GM12875 (cell line): ENCODE measurements at regions not wholly inside any gene's neighbourhood (a gene's known extent, or its start where the extent isn't known, plus 50 kb on each side); places are given as distances from the start of the nearest gene placed in this dataset.

ENCODE experiments used
- H3K4me3 ChIP-seq: one replicate; pipeline ENCODE4 v1.5.1; 2011; ENCODE audit warnings: low read depth, low read length, control low read depth
- TF ChIP-seq, protein P1 (sequence below): IDR thresholded peaks from 2 replicates; pipeline ENCODE4 v1.5.1; 2011; ENCODE audit warnings: low read depth, mild to moderate bottlenecking, control low read depth, inconsistent platforms, low read length, moderate library complexity, borderline replicate concordance; ENCODE audit not compliant: insufficient read depth

DNA sequence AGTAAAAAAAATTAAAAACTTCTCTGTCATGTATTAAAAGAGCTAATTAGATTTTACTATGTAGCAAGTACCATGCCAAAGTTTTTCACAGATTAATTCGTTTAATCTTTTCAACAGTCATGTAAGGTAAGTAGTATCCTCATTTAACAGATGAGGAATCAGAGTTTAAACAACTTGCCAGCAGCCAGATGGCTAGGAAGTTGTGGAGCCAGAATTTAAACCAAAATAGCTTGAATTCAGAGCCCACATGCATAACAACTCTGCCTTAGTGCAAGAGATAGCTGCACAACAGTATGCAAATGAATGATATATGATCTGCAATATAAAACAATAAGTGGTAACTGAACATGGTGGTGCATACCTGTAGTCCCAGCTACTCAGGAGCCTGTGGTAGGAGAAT is 75.3 kb downstream of the NAP1L3 start:
- TF ChIP-seq, protein P1, sequence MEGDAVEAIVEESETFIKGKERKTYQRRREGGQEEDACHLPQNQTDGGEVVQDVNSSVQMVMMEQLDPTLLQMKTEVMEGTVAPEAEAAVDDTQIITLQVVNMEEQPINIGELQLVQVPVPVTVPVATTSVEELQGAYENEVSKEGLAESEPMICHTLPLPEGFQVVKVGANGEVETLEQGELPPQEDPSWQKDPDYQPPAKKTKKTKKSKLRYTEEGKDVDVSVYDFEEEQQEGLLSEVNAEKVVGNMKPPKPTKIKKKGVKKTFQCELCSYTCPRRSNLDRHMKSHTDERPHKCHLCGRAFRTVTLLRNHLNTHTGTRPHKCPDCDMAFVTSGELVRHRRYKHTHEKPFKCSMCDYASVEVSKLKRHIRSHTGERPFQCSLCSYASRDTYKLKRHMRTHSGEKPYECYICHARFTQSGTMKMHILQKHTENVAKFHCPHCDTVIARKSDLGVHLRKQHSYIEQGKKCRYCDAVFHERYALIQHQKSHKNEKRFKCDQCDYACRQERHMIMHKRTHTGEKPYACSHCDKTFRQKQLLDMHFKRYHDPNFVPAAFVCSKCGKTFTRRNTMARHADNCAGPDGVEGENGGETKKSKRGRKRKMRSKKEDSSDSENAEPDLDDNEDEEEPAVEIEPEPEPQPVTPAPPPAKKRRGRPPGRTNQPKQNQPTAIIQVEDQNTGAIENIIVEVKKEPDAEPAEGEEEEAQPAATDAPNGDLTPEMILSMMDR, result no peak
- no peak overlapping the region for H3K4me3 ChIP-seq

DNA sequence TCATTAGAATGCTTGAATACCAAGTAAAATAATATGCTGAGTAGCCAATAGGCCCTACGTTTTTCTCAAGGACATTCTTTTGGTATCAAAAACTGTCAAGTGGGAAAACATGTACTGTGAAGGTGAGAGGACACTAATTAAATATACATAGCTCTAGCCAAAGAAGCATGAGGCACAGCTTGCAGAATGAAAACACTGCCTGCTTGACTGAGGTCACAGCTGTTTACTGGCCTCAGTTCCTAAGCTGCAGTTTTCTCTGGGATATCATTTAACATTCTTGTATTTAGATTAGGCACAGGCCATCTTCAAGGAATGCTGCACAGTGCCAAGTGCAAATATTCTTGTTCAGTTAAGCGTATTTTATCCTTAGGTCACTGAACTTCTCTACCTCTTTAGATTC is 78.6 kb downstream of the NAP1L3 start:
- no peak overlapping the region for H3K4me3 ChIP-seq
- TF ChIP-seq, protein P1, result no peak

- TF ChIP-seq, protein P1, result no peak
- no peak overlapping the region for H3K4me3 ChIP-seq
Observed at GRCh38 chrX:93593966-93594365, 79.4 kb downstream of the NAP1L3 start.

DNA sequence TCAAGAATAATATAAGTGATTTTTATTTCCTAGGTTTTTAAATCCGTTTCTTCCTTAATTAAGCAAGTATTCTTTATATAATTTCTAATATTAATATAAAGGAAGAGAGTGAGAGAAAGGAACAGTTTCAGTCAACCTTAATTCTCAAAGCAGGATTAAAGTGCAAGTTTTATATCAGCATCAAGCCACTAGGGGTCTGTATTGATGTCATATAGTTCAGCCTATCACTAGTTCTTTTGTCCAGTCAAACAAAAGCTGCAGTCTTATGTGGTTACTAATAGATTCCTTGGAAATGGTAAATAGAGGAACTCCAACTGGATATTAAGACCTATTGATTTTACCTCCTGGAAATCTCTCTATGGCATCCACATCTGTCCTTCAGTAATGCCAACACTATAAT is 82.0 kb downstream of the NAP1L3 start:
- TF ChIP-seq, protein P1, result no peak
- H3K4me3 ChIP-seq, result no peak overlapping the region

GRCh38 chrX:93585661-93586060 is 87.7 kb downstream of the NAP1L3 start:
- TF ChIP-seq, protein P1, result no peak
- H3K4me3 ChIP-seq, result no peak overlapping the region

DNA sequence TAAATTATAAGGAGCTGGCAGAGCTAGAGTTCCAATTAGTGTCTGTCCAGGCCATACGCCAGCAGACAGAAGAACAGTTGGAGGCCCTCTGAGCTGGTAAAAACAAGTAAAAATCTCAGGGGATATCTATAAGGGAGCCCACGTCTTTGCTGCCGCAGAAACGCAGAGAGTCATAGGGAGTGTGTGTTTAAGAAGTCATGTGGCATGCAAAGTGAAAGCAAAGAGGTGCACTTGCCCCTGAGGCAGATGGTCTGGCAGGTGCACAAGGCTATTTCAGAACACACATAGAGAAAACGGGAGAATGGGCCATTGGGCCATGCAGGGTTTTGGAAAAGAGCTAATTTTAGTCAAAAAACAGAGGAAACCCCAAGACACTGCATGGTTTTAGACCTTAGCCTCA is 92.7 kb downstream of the NAP1L3 start:
- no peak overlapping the region for H3K4me3 ChIP-seq
- TF ChIP-seq, protein P1, result no peak

DNA sequence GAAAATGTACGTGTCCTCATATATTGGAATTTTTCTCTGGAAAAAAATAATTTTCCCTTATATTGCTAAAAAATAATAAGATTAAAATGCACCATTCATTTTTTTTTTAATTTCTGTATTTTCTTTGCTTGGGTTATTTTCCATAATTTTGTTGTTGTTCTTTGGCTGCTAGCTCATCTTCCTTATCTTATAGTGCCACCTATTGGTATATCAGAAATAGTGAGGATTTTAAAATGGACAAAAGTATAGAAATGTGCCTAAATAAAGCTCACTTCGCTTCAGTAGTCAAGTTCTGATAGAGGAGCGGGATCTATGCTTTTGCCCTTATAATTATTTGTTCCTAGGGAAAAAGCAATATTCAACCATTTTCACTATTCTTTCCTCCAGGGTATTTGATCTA is 134.8 kb downstream of the NAP1L3 start:
- H3K4me3 ChIP-seq, result no peak overlapping the region
- TF ChIP-seq, protein P1, result 0 out of 2 replicates have a peak, but pooled peaks have one; percentile 1
